BLaER1 (cell line): ENCODE measurements at regions not wholly inside any gene's neighbourhood (a gene's known extent, or its start where the extent isn't known, plus 50 kb on each side); places are given as distances from the start of the nearest gene placed in this dataset.

Experiments
- H3K27ac ChIP-seq: shearing (Covaris generic); formaldehyde crosslinking; 2 replicates; pipeline ENCODE4 v1.8.1; 2022
- H3K27me3 ChIP-seq: shearing (Covaris generic); formaldehyde crosslinking; 2 replicates; pipeline ENCODE4 v1.8.1; 2022
- H3K36me3 ChIP-seq: shearing (Covaris generic); formaldehyde crosslinking; 2 replicates; pipeline ENCODE4 v1.8.1; 2022
- H3K4me1 ChIP-seq: shearing (Covaris generic); formaldehyde crosslinking; 2 replicates; pipeline ENCODE4 v1.8.1; 2022
- H3K4me2 ChIP-seq: shearing (Covaris generic); formaldehyde crosslinking; 2 replicates; pipeline ENCODE4 v1.8.1; 2022
- H3K4me3 ChIP-seq: shearing (Covaris generic); formaldehyde crosslinking; 2 replicates; pipeline ENCODE4 v1.8.1; 2022
- H3K9ac ChIP-seq: shearing (Covaris generic); formaldehyde crosslinking; 2 replicates; pipeline ENCODE4 v1.8.1; 2022
- H3K9me3 ChIP-seq: shearing (Covaris generic); formaldehyde crosslinking; 2 replicates; pipeline ENCODE4 v1.8.1; 2022
- H4K20me1 ChIP-seq: shearing (Covaris generic); formaldehyde crosslinking; 2 replicates; pipeline ENCODE4 v1.8.1; 2022
- Cebpa-rat ChIP-seq: shearing (Covaris generic); IDR thresholded peaks from 2 replicates; pipeline ENCODE4 v1.8.1; 2022

GRCh38 chrX:12021698-12022097, 116.6 kb upstream of the FRMPD4 start:
- no peaks in the 10 kb centered on the region for H3K36me3 ChIP-seq
- H3K4me3 ChIP-seq = no peak overlapping the region
- no peaks in the 10 kb centered on the region for H3K9me3 ChIP-seq
- TF ChIP-seq Cebpa-rat = no peak
- H4K20me1 ChIP-seq = no peaks in the 10 kb centered on the region
- H3K4me2 ChIP-seq = no peak overlapping the region
- H3K9ac ChIP-seq = no peak overlapping the region
- H3K27me3 ChIP-seq = peaks cover 89% of the 10 kb centered on the region
- H3K4me1 ChIP-seq = no peaks in the 10 kb centered on the region
- no peak overlapping the region for H3K27ac ChIP-seq

GRCh38 chrX:12026481-12026880, 111.8 kb upstream of the FRMPD4 start:
- Histone ChIP-seq H3K9ac (no peak overlapping the region), H3K4me3 (no peak overlapping the region), H3K9me3 (no peaks in the 10 kb centered on the region), H3K27ac (no peak overlapping the region), H3K4me2 (no peak overlapping the region), H3K36me3 (no peaks in the 10 kb centered on the region), H3K4me1 (no peaks in the 10 kb centered on the region), H3K27me3 (peaks cover 96% of the 10 kb centered on the region), H4K20me1 (no peaks in the 10 kb centered on the region)
- TF ChIP-seq Cebpa-rat = no peak

GRCh38 chrX:12032082-12032481, 106.2 kb upstream of the FRMPD4 start:
- H3K27ac ChIP-seq = no peak overlapping the region
- H4K20me1 ChIP-seq = no peaks in the 10 kb centered on the region
- no peak overlapping the region for H3K9ac ChIP-seq
- no peak for TF ChIP-seq Cebpa-rat
- no peaks in the 10 kb centered on the region for H3K36me3 ChIP-seq
- H3K9me3 ChIP-seq = no peaks in the 10 kb centered on the region
- no peak overlapping the region for H3K4me3 ChIP-seq
- H3K4me2 ChIP-seq = no peak overlapping the region
- peaks cover 81% of the 10 kb centered on the region for H3K27me3 ChIP-seq
- no peaks in the 10 kb centered on the region for H3K4me1 ChIP-seq

- no peak for TF ChIP-seq Cebpa-rat
- Histone ChIP-seq H3K27ac (no peak overlapping the region), H4K20me1 (no peaks in the 10 kb centered on the region)
Observed at GRCh38 chrX:12034741-12035140, 103.5 kb upstream of the FRMPD4 start.

GRCh38 chrX:12042615-12043014, 95.7 kb upstream of the FRMPD4 start:
- no peak overlapping the region for H3K4me2 ChIP-seq
- H3K4me1 ChIP-seq = no peaks in the 10 kb centered on the region
- H3K4me3 ChIP-seq = no peak overlapping the region
- H3K9me3 ChIP-seq = no peaks in the 10 kb centered on the region
- H4K20me1 ChIP-seq = no peaks in the 10 kb centered on the region
- H3K36me3 ChIP-seq = no peaks in the 10 kb centered on the region
- peaks cover 57% of the 10 kb centered on the region for H3K27me3 ChIP-seq
- no peak overlapping the region for H3K9ac ChIP-seq
- TF ChIP-seq Cebpa-rat = no peak
- H3K27ac ChIP-seq = no peak overlapping the region

More at GRCh38 chrX:12034741-12035140, 103.5 kb upstream of the FRMPD4 start:
- no peak overlapping the region for H3K4me2 ChIP-seq
- peaks cover 69% of the 10 kb centered on the region for H3K27me3 ChIP-seq
- H3K9ac ChIP-seq = no peak overlapping the region
- no peaks in the 10 kb centered on the region for H3K9me3 ChIP-seq
- H3K4me1 ChIP-seq = no peaks in the 10 kb centered on the region
- no peaks in the 10 kb centered on the region for H3K36me3 ChIP-seq
- no peak overlapping the region for H3K4me3 ChIP-seq

- H3K9ac ChIP-seq = no peak overlapping the region
- peaks cover 43% of the 10 kb centered on the region for H3K27me3 ChIP-seq
- no peak overlapping the region for H3K4me3 ChIP-seq
- peaks cover 4% of the 10 kb centered on the region; the same call in 1 of the 2 replicates for H3K9me3 ChIP-seq
- H3K4me1 ChIP-seq = no peaks in the 10 kb centered on the region
- H4K20me1 ChIP-seq = peaks cover 4% of the 10 kb centered on the region; the same call in 1 of the 2 replicates
- H3K4me2 ChIP-seq = no peak overlapping the region
- no peak overlapping the region for H3K27ac ChIP-seq
- no peak for TF ChIP-seq Cebpa-rat
- H3K36me3 ChIP-seq = no peaks in the 10 kb centered on the region
Observed at GRCh38 chrX:12052109-12052508, 86.2 kb upstream of the FRMPD4 start.

- Histone ChIP-seq H3K9me3 (no peaks in the 10 kb centered on the region), H3K36me3 (no peaks in the 10 kb centered on the region), H4K20me1 (peaks cover 11% of the 10 kb centered on the region; the same call in 1 of the 2 replicates), H3K9ac (no peak overlapping the region), H3K27me3 (peaks cover 71% of the 10 kb centered on the region), H3K4me1 (no peaks in the 10 kb centered on the region), H3K27ac (no peak overlapping the region), H3K4me3 (no peak overlapping the region), H3K4me2 (no peak overlapping the region)
- no peak for TF ChIP-seq Cebpa-rat
Observed at GRCh38 chrX:12058087-12058486, 80.2 kb upstream of the FRMPD4 start.

GRCh38 chrX:12060489-12061260, 77.6 kb upstream of the FRMPD4 start:
- Histone ChIP-seq H3K36me3 (no peaks in the 10 kb centered on the region), H3K4me3 (no peak overlapping the region), H3K27me3 (peaks cover 72% of the 10 kb centered on the region), H3K4me1 (no peaks in the 10 kb centered on the region), H4K20me1 (peaks cover 7% of the 10 kb centered on the region; the same call in 1 of the 2 replicates), H3K4me2 (no peak overlapping the region), H3K9ac (no peak overlapping the region), H3K27ac (no peak overlapping the region), H3K9me3 (no peaks in the 10 kb centered on the region)
- TF ChIP-seq Cebpa-rat = no peak

GRCh38 chrX:12065251-12065650, 73.0 kb upstream of the FRMPD4 start:
- H3K9ac ChIP-seq = no peak overlapping the region
- no peaks in the 10 kb centered on the region for H3K36me3 ChIP-seq
- peaks cover 7% of the 10 kb centered on the region; the same call in 1 of the 2 replicates for H4K20me1 ChIP-seq
- no peak overlapping the region for H3K27ac ChIP-seq
- H3K9me3 ChIP-seq = no peaks in the 10 kb centered on the region
- peaks cover 67% of the 10 kb centered on the region for H3K27me3 ChIP-seq
- H3K4me2 ChIP-seq = no peak overlapping the region
- H3K4me1 ChIP-seq = no peaks in the 10 kb centered on the region
- TF ChIP-seq Cebpa-rat = no peak
- H3K4me3 ChIP-seq = no peak overlapping the region

- Histone ChIP-seq H3K4me2 (no peak overlapping the region), H3K9ac (no peak overlapping the region)
Observed at GRCh38 chrX:12076046-12076445, 62.2 kb upstream of the FRMPD4 start.

More at GRCh38 chrX:12076046-12076445, 62.2 kb upstream of the FRMPD4 start:
- peaks cover under 1% of the 10 kb centered on the region; the same call in 1 of the 2 replicates for H4K20me1 ChIP-seq
- no peak overlapping the region for H3K27ac ChIP-seq
- no peaks in the 10 kb centered on the region for H3K36me3 ChIP-seq
- no peaks in the 10 kb centered on the region for H3K9me3 ChIP-seq
- no peak overlapping the region for H3K4me3 ChIP-seq
- H3K27me3 ChIP-seq = peaks cover 85% of the 10 kb centered on the region
- no peak for TF ChIP-seq Cebpa-rat
- H3K4me1 ChIP-seq = no peaks in the 10 kb centered on the region
